ENCODE measurements at regions not wholly inside any gene's neighbourhood (a gene's known extent, or its start where the extent isn't known, plus 50 kb on each side); places are given as distances from the start of the nearest gene placed in this dataset.

DNA sequence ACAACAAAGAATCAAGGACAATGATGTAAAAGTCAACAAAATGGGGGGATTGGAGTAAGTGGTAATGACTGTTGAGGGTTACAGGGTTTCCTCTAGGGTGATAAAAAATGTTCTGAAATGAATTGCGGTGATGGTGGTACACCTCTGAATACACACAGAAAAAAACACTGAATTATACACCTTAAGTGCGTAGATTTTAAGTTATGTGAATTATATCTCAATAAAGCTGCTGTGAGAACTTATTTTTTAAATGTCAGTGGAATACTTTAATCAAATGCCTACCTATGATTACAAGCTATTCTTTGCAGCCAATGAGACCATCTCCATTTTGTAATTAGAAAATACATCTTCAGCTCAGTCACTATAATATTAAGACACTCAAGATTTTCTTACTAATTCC lies 53.5 kb downstream of the ZNF608 start:
- DNase-seq (ENCODE audit: low read depth), result no peak

DNA sequence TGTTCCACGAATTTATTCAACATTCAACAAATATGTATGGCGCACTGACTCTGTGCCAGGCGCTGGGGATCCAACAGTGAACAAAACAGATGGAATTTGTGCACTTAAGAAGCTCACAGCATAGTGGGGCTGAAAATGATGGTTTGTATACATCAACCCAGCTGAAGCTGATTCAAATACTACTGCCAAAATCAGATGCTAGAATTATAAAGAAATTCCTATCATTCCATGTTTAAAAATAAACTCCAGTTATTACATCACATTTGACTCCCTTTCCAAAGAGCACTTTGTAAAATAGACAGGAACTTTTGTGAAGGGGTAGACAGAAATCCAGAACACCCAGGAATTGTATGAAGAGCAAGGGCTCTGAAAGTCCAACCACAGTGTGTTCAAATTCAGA lies 54.1 kb downstream of the ZNF608 start:
- DNase-seq (ENCODE audit: low read depth), result peak; percentile 32

DNA sequence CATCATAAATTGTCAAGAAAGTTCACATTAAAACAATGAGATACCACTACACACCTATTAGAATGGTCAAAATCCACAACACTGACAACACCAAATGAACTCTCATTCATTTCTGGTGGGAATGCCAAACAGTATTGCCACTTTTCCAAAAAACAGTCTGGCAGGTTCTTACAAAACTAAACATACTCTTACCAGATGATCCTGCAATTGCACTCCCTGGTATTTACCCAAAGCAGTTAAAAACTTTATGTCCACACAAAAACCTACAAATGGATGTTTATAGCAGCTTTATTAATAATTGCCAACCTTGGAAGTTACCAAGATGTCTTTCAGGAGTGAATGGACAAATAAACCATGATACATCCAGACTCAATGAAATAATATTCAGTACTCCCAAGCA lies 56.8 kb downstream of the ZNF608 start:
- DNase-seq (ENCODE audit: low read depth), result no peak

DNA sequence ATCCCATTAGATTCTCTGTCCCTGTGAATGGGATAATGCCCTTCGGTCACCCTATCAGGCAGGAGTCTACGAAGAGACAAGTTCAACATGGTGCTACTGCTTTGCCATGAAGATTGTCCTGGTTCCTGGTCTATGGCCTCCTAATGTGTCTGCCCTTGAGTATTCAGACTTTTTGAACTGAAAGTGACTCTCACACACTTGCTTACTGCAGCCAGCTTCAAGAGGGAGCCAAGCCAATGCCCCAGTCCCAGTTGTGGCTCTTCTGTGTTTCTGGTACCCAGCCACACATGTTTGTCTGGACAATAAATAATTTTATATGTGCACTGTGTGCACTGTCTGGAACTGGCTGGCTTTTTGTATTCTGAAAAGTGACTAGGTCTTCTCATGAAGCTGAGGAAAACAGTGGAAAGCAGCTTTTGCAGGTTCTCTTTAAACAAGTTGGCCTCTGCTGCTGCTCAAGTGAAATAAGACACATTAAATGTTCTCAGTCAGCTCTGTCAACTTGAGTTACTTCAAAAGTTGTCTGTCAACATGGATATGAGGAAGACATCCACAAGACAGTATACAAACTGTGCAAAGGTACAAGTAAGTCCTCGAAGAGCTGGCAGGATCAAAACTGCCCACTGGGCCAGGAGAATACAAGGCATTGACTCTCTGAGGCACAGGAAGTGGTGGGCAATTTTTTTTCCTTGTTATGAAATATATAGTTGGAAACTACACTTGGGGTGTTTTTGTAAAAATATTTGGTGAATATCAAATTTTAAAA lies 60.0 kb downstream of the ZNF608 start:
- no peak for DNase-seq (ENCODE audit: low read depth)

DNA sequence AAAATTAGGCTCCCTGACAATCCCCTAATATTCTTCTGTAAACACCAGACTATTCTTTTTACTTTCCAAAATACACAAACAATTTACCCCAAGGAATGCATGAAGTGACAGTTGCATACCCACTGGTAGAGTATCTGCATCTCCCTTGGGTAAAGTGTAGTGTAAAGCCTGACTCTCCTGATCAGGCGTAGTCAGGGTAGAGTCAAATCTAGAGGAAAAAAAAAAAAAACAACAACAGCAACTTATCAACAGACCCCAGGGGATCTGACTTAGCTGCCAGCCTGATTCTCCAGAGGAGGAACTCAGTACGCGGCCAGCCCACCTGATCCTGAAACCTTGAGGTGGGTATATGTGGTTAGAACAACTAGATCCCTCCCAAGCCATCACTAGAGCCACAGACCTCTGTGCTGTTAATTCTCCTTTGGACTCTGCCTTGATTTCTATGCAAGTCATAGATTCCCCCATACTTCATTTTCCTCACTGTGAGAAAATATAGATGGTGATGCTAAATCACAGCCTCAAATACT lies 61.0 kb downstream of the ZNF608 start:
- DNase-seq (ENCODE audit: low read depth), result no peak

DNA sequence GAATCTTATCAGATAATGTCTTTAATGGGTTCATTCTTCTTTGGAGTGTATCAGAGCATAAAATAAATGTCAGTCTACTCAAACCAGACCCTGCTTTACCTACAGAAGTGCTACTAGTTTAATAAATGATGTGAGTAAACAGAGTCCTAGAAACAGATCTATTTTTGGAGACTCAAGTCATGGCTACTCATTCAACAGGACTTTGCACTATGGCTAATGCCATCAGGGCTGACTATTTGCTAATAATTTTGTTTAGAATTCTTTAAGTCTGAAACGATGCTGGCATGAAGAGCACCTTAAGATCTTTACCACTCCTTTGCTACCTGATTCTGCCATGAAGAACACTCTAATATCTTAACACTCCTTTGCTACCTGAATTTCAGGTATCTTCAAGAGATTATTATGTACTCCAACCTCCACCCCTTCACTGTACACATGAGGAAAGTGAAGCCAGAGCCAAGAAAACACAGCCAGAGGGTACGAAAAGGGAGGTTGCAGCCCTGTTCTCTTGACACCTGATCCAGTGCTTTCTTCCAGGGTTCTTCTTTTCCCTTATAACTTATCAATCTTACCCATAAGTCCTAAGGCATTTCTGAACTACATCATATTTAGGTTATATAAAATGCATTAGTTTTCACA lies 62.4 kb downstream of the ZNF608 start:
- no peak for DNase-seq (ENCODE audit: low read depth)

DNA sequence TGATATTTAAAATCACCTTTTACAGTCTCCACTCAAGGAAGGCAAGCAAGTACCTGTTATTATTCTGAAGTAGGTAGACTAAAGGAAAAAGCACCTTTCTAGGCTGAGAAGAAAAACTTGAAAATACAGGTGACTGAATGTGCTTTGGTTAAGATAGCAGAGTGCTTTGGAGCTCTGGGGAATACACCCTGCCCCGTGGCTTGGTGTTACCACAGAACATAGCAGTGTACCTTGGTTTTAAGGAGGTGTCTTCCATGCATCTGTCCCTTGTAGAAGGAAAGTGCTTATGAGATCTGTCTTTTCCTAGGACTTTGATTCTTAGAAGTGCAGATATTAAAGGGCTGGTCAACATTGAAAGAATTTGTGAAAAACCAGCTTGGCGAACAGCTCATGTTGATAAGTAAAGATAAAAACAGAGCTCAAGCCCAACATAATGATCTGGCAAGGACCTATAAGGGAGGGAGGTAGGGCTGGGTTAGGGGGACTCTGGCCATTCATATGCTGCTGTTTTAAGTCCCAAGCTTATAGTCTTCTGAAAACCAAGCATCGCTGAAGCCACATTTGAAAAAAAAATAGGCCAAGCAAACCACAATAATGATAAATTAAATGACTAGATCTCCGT lies 66.8 kb downstream of the ZNF608 start:
- no peak for DNase-seq (ENCODE audit: low read depth)

DNA sequence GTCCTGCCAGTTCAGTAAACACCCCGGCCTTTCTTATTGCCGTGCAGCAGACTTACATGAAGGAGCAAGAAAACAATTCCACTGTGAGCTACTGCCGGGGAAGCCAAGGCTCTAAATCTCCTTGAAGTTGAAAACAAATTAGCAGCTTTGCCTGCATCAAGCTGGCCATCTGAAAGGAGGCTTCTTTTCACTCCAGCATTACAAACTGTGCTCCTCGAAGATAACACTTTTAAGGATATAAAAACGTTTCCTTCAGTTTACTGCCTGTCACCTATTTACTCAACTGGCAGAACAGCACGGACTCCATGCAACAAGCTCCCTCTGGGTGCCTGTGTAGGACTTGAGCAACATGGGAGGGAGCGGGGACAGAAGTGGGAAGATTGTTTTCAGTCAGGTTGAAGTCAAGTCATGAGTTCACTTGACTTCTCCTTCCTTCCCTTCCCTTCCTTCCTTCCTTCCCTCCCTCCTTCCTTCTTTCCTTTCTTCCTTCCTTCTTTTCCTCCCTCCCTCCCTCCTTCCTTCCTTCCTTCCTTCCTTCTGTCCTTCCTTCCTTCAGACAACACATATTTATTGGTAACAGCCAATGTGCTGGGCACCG lies 67.4 kb downstream of the ZNF608 start:
- DNase-seq (ENCODE audit: low read depth), result no peak

DNA sequence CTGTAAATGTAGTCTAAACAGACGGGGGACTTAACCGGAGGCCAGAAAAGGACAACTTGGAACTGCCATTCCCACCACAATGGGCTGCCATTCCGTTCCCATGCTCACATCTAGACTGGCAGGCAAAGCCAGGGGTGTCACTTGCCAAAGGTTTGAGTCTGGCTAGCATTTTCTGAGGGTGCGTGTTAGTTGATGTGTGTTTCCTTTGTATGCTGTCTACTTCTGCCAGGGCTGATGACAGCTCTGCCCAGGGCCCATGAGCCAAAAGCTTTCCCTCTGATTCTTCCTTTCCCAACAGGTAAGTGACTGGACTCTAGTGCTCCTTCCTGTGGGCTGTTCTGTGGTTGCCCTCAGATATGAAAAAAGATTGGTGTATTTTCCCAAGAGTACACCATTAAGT lies 68.0 kb downstream of the ZNF608 start:
- no peak for DNase-seq (ENCODE audit: low read depth)

DNA sequence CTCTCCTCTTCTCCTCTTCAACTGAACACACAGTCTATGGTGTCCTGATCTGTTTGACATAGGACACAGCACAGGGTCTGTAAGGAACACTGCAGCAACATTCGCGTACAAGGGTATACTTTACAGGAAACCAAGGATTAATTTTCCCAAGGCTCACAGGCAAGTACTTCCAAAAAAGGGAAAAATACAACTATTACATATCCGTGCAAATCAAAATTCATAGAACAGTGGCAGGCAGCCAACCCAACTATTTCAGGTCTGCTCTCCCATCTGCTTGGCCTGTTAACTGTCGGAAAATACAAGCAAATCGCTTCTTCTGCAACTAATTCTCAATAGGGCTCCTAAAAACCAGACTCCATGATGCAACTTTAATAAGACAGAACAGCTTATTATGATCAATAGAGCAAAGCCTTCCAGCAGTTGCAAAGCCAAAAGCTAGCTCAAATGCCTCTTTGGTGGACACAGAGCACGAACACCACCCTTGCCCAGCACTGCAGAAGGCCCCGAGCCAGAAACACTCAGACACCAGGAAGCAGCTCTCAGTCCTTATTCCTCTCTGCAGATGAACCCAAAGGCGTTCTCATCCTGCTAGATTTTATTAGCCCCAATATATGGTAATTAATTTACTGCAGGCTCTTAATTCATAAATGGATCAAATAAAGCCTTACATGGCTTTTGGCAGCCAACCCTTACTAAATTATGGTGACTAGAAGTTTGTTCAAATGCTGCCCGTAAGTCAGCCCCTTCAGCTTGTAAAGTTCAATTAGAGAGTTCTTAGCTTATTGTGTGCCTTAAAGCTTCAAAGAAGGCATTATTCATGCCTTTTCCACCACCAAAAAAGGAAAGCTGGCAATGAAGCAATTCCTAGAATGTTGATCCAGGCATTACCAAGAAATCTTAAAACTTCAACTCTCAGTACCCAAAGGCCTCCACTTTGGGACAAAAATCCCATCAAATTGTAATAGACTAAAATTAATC lies 68.8 kb downstream of the ZNF608 start:
- DNase-seq (ENCODE audit: low read depth), result no peak

DNA sequence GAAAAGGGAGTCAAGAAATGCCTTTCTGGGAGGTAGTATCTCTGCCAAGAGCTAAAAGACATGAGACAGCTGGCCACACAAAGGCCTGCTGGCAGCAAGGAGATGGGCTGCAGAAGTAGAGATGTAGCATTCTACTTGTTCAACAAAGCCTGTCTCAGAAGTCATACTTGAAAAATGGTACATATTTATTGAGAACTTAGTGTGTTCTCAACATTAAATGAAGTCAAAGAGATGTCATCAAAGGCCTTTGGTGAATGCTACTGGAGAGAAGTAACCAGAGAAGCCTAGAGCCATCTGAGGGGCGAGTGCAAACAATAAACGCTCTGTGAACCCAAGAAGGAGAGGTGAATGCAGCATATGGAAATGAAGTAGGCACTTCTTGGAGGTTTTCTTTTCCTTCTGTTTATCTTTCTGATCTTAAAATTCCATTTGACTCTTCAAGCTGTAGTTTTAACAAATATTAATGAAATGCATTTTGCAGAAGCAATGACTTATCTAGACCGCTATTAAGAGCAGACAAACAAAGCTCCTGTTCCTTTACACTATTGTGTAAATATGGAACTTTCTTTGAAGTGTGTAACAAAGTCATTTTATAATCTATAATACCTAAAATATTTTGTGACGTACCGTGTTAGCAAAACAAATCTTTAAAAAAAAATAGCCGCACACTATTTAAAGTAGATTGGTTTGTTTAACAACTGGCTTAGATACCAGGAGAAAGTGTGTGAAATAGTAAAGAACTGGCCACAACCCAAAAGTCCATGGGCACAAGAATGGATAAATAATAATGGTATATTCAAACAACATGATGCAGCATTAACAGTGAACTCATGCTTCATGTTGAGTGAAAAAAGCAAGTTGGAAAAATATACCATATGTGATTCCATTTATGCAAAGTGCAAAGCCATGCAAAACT lies 70.2 kb downstream of the ZNF608 start:
- peak; percentile 42 for DNase-seq (ENCODE audit: low read depth)

DNA sequence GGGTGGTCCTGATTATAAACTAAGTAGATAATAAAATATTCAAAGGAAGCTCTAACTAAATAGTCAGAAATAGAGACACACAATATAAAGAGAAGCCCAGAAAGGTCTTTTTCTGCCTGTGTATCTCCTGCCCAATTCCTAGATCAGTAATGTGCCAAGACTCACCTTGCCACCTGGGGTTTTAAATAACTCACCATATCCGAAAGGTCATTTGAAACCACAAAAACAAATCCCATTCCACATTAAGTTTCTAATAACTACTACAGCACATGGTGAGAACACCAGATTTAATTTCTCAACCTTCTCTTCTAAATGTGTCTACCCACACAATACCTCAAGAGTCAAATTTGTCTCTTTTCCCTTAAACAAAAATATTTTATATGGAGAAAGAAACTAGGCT lies 75.2 kb downstream of the ZNF608 start:
- DNase-seq (ENCODE audit: low read depth), result no peak

DNA sequence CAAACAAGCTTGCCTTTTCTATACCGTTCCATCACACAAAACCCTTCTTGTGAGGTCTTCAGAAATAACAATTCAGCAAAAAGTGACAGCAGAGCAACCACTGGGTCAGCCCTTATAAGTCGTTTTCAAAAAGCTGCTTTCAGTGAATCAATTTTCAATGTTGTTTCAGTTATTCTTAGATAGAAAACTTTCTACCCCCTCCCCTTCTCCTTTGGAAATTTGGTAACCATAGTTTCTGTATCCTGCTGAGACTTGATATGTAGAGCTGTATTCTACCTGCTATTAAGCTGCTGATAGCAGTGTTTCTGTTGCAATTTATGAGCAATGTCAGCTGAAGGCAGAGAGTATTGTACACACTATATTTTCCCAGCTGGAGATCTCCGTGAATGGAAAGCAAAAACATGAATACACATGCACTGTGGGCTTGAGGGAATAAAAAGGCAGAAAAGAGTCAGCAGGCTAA lies 75.7 kb downstream of the ZNF608 start:
- DNase-seq (ENCODE audit: low read depth), result no peak

DNA sequence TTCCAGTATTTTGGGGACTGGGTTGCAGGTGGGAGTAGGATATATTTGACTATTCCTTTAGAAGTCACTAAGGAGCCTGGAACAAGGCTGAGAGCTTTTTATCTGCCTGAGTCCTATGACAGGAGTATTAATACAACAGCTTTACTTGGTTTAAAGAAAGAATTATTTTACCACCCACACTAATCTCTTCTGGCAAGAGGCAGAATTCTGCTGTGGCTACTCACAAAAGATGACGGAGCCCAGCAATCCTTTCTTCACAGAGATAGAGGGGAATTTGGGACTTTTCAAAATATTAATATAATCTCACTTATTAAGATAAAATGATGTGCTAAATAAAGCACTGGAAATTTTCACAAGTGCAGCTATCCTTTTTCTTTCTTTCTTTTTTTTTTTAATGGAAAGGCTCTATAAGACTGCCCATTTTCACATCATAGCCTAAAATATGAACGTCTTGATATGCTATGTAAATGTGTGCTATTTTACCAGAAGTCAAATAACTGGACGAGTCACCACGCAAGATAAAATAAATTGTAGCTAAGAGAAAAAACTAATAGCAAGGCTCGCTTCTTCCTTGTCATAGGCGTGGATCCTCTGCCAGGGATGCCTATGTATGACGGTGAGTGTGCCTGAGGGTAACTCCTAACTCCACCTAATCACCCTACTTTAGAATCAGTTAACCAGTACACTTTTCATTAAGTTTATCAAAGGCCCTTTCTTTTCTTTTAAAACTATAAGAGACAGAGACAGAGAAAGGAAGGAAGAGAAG lies 76.3 kb downstream of the ZNF608 start:
- peak; percentile 26 for DNase-seq (ENCODE audit: low read depth)

DNA sequence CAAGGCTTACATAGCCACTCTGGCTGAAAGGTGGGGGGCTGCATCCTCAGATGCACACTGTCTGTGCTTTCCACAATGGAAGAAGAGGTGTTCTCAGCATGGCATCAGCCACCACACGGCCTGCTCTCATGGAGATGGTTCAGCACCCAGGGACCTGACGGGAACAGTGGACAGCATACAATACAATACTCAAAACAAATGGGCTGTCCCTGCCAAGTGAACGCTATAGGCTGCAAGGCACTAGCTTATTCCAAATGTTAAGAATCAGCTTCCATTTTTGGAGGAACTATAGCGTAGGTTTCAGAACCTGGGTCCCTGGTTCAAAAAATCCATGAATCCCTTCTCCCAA lies 77.2 kb downstream of the ZNF608 start:
- DNase-seq (ENCODE audit: low read depth), result no peak

DNA sequence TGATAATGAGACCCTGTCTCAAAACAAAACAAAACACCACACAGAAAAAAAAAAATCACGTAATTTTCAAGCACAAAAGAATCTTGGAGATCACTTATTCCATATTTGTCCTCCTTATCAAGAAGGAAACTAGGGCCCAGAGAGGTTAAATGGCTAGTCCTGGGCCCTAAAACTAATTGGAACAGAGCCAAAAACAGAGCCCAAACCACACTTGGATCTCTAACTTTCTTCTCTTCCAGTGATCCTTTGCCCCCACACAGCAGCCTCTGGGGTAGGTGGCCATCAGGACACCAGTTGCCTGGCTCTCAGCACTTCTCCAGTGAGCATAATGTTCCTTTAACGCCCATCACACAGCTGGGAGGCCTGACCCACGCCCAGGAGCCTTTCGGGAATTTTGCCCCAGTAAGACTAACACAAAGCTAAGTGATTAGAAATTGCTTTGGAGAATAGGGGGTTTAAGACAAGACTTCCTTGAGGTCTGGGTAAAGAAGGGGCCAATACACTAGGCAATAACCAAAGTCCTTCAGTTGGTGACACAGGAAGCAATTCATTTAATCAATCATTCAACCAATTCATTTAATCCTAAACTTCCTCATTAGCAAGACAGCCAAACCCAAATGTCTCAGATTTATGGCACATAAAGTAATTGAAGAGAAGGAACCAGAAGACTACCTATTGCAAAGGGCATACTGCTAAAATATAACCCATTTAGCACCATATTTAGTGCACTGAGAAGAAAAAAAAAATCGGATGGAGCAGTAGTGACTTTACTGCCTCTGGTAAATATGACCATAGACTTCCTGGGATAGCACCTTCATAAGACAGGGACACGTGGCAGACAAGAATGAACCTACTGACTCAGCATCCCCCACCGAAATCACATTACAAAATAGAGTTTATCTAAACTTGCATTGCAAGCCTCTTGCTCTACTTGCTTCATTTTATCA lies 77.8 kb downstream of the ZNF608 start:
- DNase-seq (ENCODE audit: low read depth), result no peak

DNA sequence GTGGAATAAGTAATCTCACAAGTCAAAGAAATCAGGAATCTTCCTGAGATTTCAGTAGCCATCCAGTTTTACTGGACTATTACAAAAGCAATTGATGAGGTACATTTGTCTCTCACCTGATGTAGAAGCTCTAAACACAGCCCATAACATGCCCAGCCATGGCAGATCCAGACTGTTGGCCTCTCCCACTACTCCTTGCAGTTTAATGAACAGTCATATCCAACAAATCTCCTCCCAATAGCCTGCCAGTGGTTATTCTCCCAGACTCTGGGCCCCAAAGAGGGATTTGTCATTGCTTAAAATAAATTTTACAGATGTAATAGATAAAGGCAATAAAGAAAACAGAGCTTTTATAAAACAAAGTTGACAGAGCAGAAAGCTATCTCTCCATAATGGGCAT lies 80.8 kb downstream of the ZNF608 start:
- no peak for DNase-seq (ENCODE audit: low read depth)

DNA sequence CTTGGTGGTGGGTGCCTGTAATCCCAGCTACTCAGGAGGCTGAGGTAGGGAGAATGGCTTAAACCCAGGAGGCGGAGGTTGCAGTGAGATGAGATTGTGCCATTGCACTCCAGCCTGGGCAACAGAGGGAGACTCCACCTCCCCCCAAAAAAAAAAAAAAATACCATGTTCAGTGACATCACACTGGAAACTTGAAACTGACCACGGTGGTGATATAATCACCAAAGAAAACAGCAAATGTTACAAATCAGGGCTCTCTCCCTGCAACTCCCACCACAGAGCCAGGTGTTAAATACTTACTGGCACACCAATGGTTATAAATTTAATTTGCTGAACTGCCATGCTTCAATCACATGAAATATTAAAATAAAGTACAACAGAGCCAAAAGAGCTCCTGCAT lies 81.4 kb downstream of the ZNF608 start:
- peak; percentile 43 for DNase-seq (ENCODE audit: low read depth)
